A673 (cell line): ENCODE measurements at regions not wholly inside any gene's neighbourhood (a gene's known extent, or its start where the extent isn't known, plus 50 kb on each side); places are given as distances from the start of the nearest gene placed in this dataset.

Source experiments
- BruUV-seq: library from RNA; stranded (reverse); fragments of 400-500 nt; replicated peaks from 2 replicates; lab custom pipeline; 2021; lab: Mats Ljungman, UMichigan
- CTCF ChIA-PET: fragments of 300-600 bp; sonication (Branson Sonifier 250); formaldehyde crosslinking; loops from one replicate; lab custom pipeline; 2022; ENCODE audit warnings: antibody characterized with exemption; lab: Charles Lee
- POLR2A ChIA-PET: fragments of 300-600 bp; sonication (Branson Sonifier 250); formaldehyde crosslinking; loops from one replicate; lab custom pipeline; 2022; ENCODE audit warnings: antibody characterized with exemption; ENCODE audit not compliant: low non-redundant PET; lab: Charles Lee
- DNase-seq: peaks from one replicate; pipeline ENCODE4 v3.0.0-alpha.2; 2015; ENCODE audit warnings: low spot score
- H3K27ac ChIP-seq: fragments of 200-600 bp; sonication (generic); 2 replicates; pipeline ENCODE4 v1.5.1; 2016; ENCODE audit warnings: mixed run types, low read depth, mild to moderate bottlenecking, mixed read lengths, antibody characterized with exemption, low read length; ENCODE audit not compliant: poor library complexity, severe bottlenecking
- H3K27me3 ChIP-seq: fragments of 200-600 bp; sonication (generic); replicated peaks from 2 replicates; pipeline ENCODE4 v1.6.1; 2017; ENCODE audit warnings: mixed run types, low read depth, mild to moderate bottlenecking, mixed read lengths, antibody characterized with exemption, low read length; ENCODE audit not compliant: insufficient read depth, poor library complexity
- H3K36me3 ChIP-seq: fragments of 200-600 bp; sonication (generic); 2 replicates; pipeline ENCODE4 v1.6.1; 2016; ENCODE audit warnings: mixed run types, mild to moderate bottlenecking, mixed read lengths, antibody characterized with exemption, low read length; ENCODE audit not compliant: insufficient read depth, poor library complexity, severe bottlenecking
- H3K4me1 ChIP-seq: fragments of 200-600 bp; sonication (generic); 2 replicates; pipeline ENCODE4 v1.6.1; 2017; ENCODE audit warnings: mixed run types, mild to moderate bottlenecking, mixed read lengths, antibody characterized with exemption, low read length; ENCODE audit not compliant: insufficient read depth, poor library complexity, severe bottlenecking
- H3K4me3 ChIP-seq: fragments of 200-600 bp; sonication (generic); 2 replicates; pipeline ENCODE4 v1.5.1; 2016; ENCODE audit warnings: low read depth, mixed run types, mild to moderate bottlenecking, mixed read lengths, low read length; ENCODE audit not compliant: poor library complexity, severe bottlenecking
- H3K9me3 ChIP-seq: fragments of 200-600 bp; sonication (generic); 2 replicates; pipeline ENCODE4 v1.6.1; 2016; ENCODE audit warnings: mixed run types, low read depth, mild to moderate bottlenecking, mixed read lengths, antibody characterized with exemption, low read length; ENCODE audit not compliant: poor library complexity, severe bottlenecking
- EZH2 ChIP-seq: fragments of 200-600 bp; sonication (generic); IDR thresholded peaks from 2 replicates; pipeline ENCODE4 v1.6.1; 2017; ENCODE audit warnings: borderline replicate concordance, low read depth, mild to moderate bottlenecking, mixed read lengths, antibody characterized with exemption, low read length; ENCODE audit not compliant: poor library complexity, severe bottlenecking
- intact Hi-C: fragments of 100-400 bp; cut with micrococcal nuclease; formaldehyde crosslinking; loops from one replicate; pipeline ENCODE4 v1.10.0; 2022; ENCODE audit not compliant: unreplicated experiment
- TF ChIP-seq, protein P1 (sequence below): fragments of 300-800, 200-600 bp; sonication (generic); conservative IDR thresholded peaks from 2 replicates; pipeline ENCODE4 v1.5.1; 2017; ENCODE audit warnings: low read depth, mild to moderate bottlenecking, antibody characterized with exemption, low read length, moderate library complexity, mixed read lengths

DNA sequence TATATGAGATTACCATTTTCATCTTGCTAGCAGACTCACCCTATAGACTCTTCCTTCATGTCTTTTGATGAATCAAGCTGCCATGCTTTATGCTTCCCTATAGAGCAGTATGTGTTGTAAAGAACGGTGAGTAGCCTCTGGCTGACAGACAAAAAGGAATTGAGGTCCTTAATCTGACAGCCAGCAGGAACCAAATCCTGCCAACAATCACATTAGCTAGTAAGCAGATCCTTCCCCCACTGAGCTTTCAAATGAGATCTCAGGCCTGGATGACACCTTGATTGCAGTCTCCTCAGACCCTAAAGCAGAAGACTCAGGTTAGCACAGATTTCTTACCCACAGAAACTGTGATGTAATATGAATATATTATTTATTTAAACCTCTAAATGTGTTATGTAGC lies 577.0 kb downstream of the CDH11 start:
- no peak overlapping the region for H3K27ac ChIP-seq
- no peak for TF ChIP-seq EZH2
- TF ChIP-seq, protein P1, sequence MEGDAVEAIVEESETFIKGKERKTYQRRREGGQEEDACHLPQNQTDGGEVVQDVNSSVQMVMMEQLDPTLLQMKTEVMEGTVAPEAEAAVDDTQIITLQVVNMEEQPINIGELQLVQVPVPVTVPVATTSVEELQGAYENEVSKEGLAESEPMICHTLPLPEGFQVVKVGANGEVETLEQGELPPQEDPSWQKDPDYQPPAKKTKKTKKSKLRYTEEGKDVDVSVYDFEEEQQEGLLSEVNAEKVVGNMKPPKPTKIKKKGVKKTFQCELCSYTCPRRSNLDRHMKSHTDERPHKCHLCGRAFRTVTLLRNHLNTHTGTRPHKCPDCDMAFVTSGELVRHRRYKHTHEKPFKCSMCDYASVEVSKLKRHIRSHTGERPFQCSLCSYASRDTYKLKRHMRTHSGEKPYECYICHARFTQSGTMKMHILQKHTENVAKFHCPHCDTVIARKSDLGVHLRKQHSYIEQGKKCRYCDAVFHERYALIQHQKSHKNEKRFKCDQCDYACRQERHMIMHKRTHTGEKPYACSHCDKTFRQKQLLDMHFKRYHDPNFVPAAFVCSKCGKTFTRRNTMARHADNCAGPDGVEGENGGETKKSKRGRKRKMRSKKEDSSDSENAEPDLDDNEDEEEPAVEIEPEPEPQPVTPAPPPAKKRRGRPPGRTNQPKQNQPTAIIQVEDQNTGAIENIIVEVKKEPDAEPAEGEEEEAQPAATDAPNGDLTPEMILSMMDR, result no peak
- no peak overlapping the region for H3K4me3 ChIP-seq
- no peaks in the 10 kb centered on the region for H3K9me3 ChIP-seq
- ChIA-PET CTCF (no interaction called here), POLR2A (no interaction called here)
- H3K36me3 ChIP-seq, result no peaks in the 10 kb centered on the region
- no TSS peak for BruUV-seq
- intact Hi-C loops, result no loop called here
- H3K4me1 ChIP-seq, result no peaks in the 10 kb centered on the region
- no peak for DNase-seq
- H3K27me3 ChIP-seq, result no peaks in the 10 kb centered on the region

DNA sequence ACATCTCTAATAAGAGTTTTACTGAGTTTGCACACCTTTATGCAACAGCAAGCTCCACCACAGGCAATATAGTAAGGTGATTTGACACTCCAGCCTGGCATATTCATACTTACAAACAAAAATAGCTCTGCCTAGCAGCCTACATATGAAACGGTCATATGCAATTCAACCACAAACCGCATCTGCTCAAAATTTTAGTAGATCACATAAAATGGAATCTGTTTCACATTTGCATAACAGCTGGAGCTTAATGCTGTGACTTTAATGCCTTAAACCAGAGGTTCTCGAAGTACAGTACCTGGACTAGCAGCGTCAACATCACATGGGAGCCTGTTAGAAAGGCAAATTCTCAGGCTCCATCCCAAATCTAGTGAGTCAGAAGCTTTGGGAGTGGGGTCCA lies 578.4 kb downstream of the CDH11 start:
- Histone ChIP-seq H3K27me3 (no peaks in the 10 kb centered on the region), H3K27ac (no peak overlapping the region), H3K36me3 (no peaks in the 10 kb centered on the region), H3K4me1 (no peaks in the 10 kb centered on the region), H3K4me3 (no peak overlapping the region), H3K9me3 (no peaks in the 10 kb centered on the region)
- intact Hi-C loops, result no loop called here
- ChIA-PET CTCF (no interaction called here), POLR2A (no interaction called here)
- no peak for DNase-seq
- BruUV-seq, result no TSS peak
- TF ChIP-seq, protein P1, result no peak

DNA sequence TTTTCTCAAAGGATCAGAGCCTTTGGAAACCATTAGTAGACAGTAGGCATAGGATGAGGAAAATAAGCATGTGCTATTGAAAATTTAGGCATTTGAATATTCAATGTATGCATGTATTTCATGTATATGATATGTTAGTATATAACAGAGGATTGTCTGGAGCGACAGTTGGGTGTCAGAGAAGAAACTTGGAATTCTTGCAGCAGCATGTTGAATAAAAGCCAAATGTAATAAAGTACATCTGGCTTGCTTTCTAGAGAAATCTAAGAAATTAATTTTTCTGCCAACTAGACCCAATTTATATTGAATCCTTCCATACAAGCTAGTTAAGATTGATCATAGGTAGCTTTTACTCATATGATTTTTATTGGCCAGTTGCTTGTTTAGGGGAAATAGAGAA lies 578.8 kb downstream of the CDH11 start:
- no peak overlapping the region for H3K27ac ChIP-seq
- POLR2A ChIA-PET, result no interaction called here
- no peaks in the 10 kb centered on the region for H3K9me3 ChIP-seq
- CTCF ChIA-PET, result interaction anchor here (0.6 kb wide), 1 partner anchor 253 kb away, joined by 3 read pairs; no protein-coding TSS in a partner anchor
- no peak for TF ChIP-seq EZH2
- TF ChIP-seq, protein P1, result no peak
- H3K4me3 ChIP-seq, result no peak overlapping the region
- H3K36me3 ChIP-seq, result no peaks in the 10 kb centered on the region
- H3K4me1 ChIP-seq, result no peaks in the 10 kb centered on the region
- no peaks in the 10 kb centered on the region for H3K27me3 ChIP-seq
- no peak for DNase-seq
- no TSS peak for BruUV-seq
- intact Hi-C loops, result no loop called here
